Activated CD8-positive, alpha-beta T cell treated with anti-CD3 and anti-CD28 coated beads for 36 hours (primary cell): ENCODE measurements at regions not wholly inside any gene's neighbourhood (a gene's known extent, or its start where the extent isn't known, plus 50 kb on each side); places are given as distances from the start of the nearest gene placed in this dataset.
"Not testable (repeated sequence)": the region's sequence is repeated elsewhere in the genome, so short reads cannot be mapped to it uniquely, and the experiment has no call there.

Experiments used
- ATAC-seq: fragments of 200-7000 bp; cut with Tn5 transposase; one replicate; pipeline ENCODE4 v1.10.0; 2021; ENCODE audit warnings: mild to moderate bottlenecking, moderate library complexity
- CTCF ChIA-PET: fragments of 350-600 bp; sonication (Branson Sonifier 250); formaldehyde crosslinking; loops from one replicate; lab custom pipeline; 2021; ENCODE audit warnings: antibody characterized with exemption; lab: Charles Lee
- POLR2A ChIA-PET: fragments of 350-600 bp; sonication (Branson Sonifier 250); formaldehyde crosslinking; loops from one replicate; lab custom pipeline; 2021; ENCODE audit warnings: antibody characterized with exemption; lab: Charles Lee
- DNase-seq: peaks from one replicate; pipeline ENCODE4 v3.0.0-alpha.2; 2020
- H3K27ac Mint-ChIP-seq: one replicate; pipeline ENCODE4 v1.8.0; 2021; ENCODE audit warnings: mild to moderate bottlenecking, mixed read lengths
- H3K27me3 Mint-ChIP-seq: one replicate; pipeline ENCODE4 v1.8.0; 2021; ENCODE audit warnings: mixed read lengths
- H3K36me3 Mint-ChIP-seq: one replicate; pipeline ENCODE4 v1.8.0; 2021; ENCODE audit warnings: low read depth, mixed read lengths
- H3K4me1 Mint-ChIP-seq: one replicate; pipeline ENCODE4 v1.8.0; 2021; ENCODE audit warnings: low read depth, mixed read lengths
- H3K4me3 Mint-ChIP-seq: one replicate; pipeline ENCODE4 v1.8.0; 2021; ENCODE audit warnings: mild to moderate bottlenecking, moderate library complexity, mixed read lengths
- H3K9me3 Mint-ChIP-seq: one replicate; pipeline ENCODE4 v1.8.0; 2021; ENCODE audit warnings: mixed read lengths
- intact Hi-C: fragments of 100-400 bp; cut with micrococcal nuclease; formaldehyde crosslinking; loops from one replicate; pipeline ENCODE4 v1.10.0; 2022
- TF ChIP-seq, protein P1 (sequence below): fragments of 200-600 bp; IDR thresholded peaks from one replicate; pipeline ENCODE4 v1.8.0; 2022; ENCODE audit warnings: antibody characterized with exemption, mild to moderate bottlenecking

DNA sequence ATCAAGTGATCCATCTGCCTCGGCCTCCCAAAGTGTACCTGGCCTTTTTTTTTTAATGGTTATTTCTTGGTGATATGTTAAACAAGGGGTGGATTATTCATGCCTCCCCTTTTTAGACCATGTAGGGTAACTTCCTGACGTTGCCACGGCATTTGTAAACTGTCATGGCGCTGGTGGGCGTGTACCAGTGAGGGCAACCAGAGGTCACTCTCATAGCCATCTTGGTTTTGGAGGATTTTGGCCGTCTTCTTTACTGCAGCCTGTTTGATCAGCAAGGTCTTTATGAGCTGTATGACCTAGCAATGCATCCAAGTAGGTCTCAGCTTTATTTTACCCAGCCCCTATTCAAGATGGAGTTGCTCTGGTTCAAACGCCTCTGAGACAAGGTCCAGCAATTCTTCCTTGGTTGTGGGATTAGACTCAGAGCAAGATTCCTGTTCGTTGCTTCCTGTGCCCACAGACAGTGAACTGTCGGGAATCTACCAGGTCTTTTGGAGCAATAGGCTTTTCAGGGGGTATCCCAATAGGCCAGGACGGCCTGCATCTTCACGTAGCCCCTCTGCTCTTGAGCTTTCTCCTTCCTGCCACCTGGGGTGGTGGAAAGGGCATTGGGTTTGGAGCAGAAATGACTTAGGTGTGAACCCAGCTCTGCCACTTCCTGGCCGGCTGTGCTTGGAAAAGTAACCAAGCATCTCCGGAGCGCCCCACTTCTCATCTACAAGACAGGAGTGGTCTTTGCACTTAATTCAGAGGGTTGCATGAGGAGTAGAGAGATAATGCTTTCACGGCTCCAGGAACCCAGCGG is 52.9 kb upstream of the SEC14L1 start:
- no peak for ATAC-seq
- no peaks in the 10 kb centered on the region for H3K9me3 Mint-ChIP-seq
- H3K27ac Mint-ChIP-seq = peak overlapping the region; percentile 92
- TF ChIP-seq, protein P1, sequence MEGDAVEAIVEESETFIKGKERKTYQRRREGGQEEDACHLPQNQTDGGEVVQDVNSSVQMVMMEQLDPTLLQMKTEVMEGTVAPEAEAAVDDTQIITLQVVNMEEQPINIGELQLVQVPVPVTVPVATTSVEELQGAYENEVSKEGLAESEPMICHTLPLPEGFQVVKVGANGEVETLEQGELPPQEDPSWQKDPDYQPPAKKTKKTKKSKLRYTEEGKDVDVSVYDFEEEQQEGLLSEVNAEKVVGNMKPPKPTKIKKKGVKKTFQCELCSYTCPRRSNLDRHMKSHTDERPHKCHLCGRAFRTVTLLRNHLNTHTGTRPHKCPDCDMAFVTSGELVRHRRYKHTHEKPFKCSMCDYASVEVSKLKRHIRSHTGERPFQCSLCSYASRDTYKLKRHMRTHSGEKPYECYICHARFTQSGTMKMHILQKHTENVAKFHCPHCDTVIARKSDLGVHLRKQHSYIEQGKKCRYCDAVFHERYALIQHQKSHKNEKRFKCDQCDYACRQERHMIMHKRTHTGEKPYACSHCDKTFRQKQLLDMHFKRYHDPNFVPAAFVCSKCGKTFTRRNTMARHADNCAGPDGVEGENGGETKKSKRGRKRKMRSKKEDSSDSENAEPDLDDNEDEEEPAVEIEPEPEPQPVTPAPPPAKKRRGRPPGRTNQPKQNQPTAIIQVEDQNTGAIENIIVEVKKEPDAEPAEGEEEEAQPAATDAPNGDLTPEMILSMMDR = no peak
- CTCF ChIA-PET = interaction anchor here (0.7 to 3.3 kb wide), 21 partner anchors 11 to 220 kb away, joined by 3 to 13 read pairs (median 4); partner anchors contain the start of genes MGAT5B and SEC14L1
- H3K27me3 Mint-ChIP-seq = no peaks in the 10 kb centered on the region
- H3K4me3 Mint-ChIP-seq = peak overlapping the region; percentile 90
- peaks cover 42% of the 10 kb centered on the region for H3K4me1 Mint-ChIP-seq
- DNase-seq = peak; percentile 37
- POLR2A ChIA-PET = interaction anchor here (1.1 to 2.0 kb wide), 10 partner anchors 9 to 1167 kb away, joined by 3 to 15 read pairs (median 6); partner anchors contain the start of gene SEC14L1
- peaks cover 38% of the 10 kb centered on the region for H3K36me3 Mint-ChIP-seq
- intact Hi-C loops = loop anchor here (1.0 kb wide), 1 partner anchor 159 kb away; no protein-coding TSS in a partner anchor

DNA sequence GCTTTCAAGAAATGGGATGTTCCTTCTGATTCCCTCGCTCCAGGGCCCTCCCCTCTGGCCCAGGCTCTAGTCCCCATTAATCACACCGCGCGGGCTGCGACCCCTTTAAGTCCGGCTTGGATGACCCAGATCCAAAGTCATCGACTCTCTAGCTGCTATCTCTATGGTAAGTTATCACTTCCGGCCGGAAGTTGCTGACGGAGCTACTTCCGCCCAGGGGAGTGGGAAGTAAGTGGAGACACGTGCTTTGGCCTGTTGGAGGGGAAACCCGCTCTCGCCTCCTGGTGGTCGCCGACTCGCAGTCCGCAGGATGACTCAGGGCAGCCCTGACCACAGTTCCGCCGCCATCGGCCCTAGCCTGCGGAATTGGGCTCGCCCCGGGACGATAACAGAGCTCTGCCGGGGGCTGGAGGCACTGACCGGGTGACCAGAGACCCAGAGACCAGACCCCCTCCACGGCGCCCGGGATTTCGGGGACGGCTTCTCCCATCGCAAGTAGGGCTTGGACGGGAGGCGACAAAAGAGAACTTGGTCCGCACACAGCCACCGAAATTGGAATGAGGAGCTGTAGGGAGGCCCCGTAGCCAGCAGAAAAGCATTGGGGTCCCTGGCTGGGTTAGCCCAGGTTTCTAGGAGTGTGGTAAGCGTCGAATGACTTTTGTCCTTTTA is 52.2 kb upstream of the SEC14L1 start:
- CTCF ChIA-PET = interaction anchor here (0.8 to 3.3 kb wide), 14 partner anchors 10 to 221 kb away, joined by 3 to 13 read pairs (median 4); partner anchors contain the start of genes MGAT5B and SEC14L1
- POLR2A ChIA-PET = interaction anchor here (0.6 to 2.0 kb wide), 12 partner anchors 9 to 1573 kb away, joined by 3 to 15 read pairs (median 6); partner anchors contain the start of gene SEC14L1
- ATAC-seq (peak; percentile 88), DNase-seq (peak; percentile 93)
- H3K27me3 Mint-ChIP-seq = no peaks in the 10 kb centered on the region
- peaks cover 45% of the 10 kb centered on the region for H3K36me3 Mint-ChIP-seq
- peak overlapping the region; percentile 90 for H3K4me3 Mint-ChIP-seq
- H3K27ac Mint-ChIP-seq = peak overlapping the region; percentile 92
- H3K4me1 Mint-ChIP-seq = peaks cover 49% of the 10 kb centered on the region
- H3K9me3 Mint-ChIP-seq = no peaks in the 10 kb centered on the region
- TF ChIP-seq, protein P1 = peak; percentile 71
- intact Hi-C loops = loop anchor here (1.0 kb wide), 1 partner anchor 159 kb away; no protein-coding TSS in a partner anchor

DNA sequence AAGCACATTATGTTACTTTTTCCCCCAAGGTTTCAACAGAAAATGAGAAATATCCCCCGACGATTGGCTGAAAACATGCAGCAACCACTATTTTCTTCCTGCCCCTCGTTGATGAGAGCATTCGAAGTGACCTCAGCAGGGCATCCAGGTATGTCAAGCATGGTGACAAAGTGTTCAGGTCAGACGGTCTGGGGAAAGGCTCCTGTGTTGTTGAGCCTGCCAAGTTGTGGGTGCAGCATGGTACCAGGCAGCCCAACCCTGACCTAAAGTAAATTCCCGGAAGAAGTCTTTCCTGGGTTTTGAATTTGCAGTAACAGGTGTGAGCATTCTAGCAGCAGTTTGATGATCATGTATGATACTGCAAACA is 51.7 kb upstream of the SEC14L1 start:
- Mint-ChIP-seq H3K4me3 (peak overlapping the region; percentile 90), H3K27me3 (no peaks in the 10 kb centered on the region)
- peak; percentile 24 for DNase-seq

DNA sequence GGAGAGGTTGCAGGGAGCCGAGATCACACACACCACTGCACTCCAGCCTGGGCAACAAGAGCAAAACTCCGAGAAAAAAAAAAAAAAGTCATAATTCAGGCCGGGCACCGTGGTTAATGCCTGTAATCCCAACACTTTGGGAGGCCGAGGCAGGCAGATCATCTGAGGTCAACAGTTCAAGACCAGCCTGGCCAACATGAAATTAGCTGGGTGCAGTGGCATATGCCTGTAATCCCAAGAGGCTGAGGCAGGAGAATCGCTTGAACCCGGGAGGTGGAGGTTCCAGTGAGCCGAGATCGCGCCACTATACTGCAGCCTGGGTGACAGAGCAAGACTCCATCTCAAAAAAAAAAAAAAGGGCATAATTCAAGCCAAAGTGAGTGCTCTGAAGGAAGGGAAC is 50.8 kb upstream of the SEC14L1 start:
- peaks cover 50% of the 10 kb centered on the region for H3K36me3 Mint-ChIP-seq
- POLR2A ChIA-PET = interaction anchor here (0.6 to 1.8 kb wide), 3 partner anchors 93 to 895 kb away, joined by 4 to 7 read pairs (median 5); no protein-coding TSS in a partner anchor

More for the DNA sequence above, 51.7 kb upstream of the SEC14L1 start:
- ChIA-PET CTCF (interaction anchor here (1.0 to 2.9 kb wide), 8 partner anchors 10 to 221 kb away, joined by 3 to 13 read pairs (median 4); partner anchors contain the start of genes MGAT5B and SEC14L1), POLR2A (interaction anchor here (0.6 to 2.0 kb wide), 11 partner anchors 9 to 1573 kb away, joined by 3 to 15 read pairs (median 6); partner anchors contain the start of gene SEC14L1)
- Mint-ChIP-seq H3K36me3 (peaks cover 45% of the 10 kb centered on the region), H3K27ac (peak overlapping the region; percentile 92), H3K9me3 (no peaks in the 10 kb centered on the region), H3K4me1 (peaks cover 50% of the 10 kb centered on the region)
- TF ChIP-seq, protein P1 = no peak
- no peak for ATAC-seq
- intact Hi-C loops = no loop called here

DNA sequence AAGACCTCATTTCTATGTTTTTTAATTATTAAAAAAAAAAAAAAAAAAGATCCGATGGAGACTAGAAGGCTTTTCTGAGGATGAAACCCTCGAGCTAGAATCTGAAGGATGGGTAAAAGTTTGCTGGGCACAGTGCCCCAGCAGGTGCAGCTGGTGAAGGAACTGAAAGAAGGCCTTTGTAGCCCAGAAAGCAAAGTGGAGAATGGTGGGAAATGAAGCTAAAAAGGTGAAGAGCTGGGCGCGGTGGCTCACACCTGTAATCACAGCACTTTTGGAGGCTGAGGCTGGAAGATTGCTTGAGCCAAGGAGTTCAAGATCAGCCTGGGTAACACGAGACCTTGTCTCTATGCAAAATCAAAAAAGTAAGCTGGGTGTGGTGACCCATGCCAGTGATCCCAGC is 50.3 kb upstream of the SEC14L1 start:
- ChIA-PET POLR2A (interaction anchor here (0.7 to 0.9 kb wide), 2 partner anchors 148 to 894 kb away, joined by 3 to 5 read pairs; no protein-coding TSS in a partner anchor), CTCF (interaction anchor here (0.8 kb wide), 1 partner anchor 166 kb away, joined by 3 read pairs; no protein-coding TSS in a partner anchor)
- Mint-ChIP-seq H3K9me3 (no peaks in the 10 kb centered on the region), H3K4me3 (peak overlapping the region; percentile 90), H3K27me3 (no peaks in the 10 kb centered on the region), H3K36me3 (peaks cover 54% of the 10 kb centered on the region), H3K27ac (peak overlapping the region; percentile 92), H3K4me1 (peaks cover 54% of the 10 kb centered on the region)
- ATAC-seq = no peak
- no peak for DNase-seq
- TF ChIP-seq, protein P1 = no peak
- intact Hi-C loops = no loop called here

More for the DNA sequence above, 50.8 kb upstream of the SEC14L1 start:
- H3K27me3 Mint-ChIP-seq, ATAC-seq, H3K9me3 Mint-ChIP-seq, DNase-seq, intact Hi-C loops: not testable (repeated sequence)
- peaks cover 52% of the 10 kb centered on the region for H3K4me1 Mint-ChIP-seq
- peak overlapping the region; percentile 90 for H3K4me3 Mint-ChIP-seq
- peak overlapping the region; percentile 92 for H3K27ac Mint-ChIP-seq
- CTCF ChIA-PET = interaction anchor here (0.8 to 2.6 kb wide), 3 partner anchors 39 to 167 kb away, joined by 3 to 13 read pairs (median 3); partner anchors contain the start of gene SEC14L1
